HG02970 (cell line): ENCODE measurements at regions not wholly inside any gene's neighbourhood (a gene's known extent, or its start where the extent isn't known, plus 50 kb on each side); places are given as distances from the start of the nearest gene placed in this dataset.

Source experiments
- ATAC-seq: cut with Tn5 transposase; IDR thresholded peaks from one replicate; pipeline ENCODE4 v1.9.1; 2021; ENCODE audit warnings: mild to moderate bottlenecking, moderate library complexity, moderate number of reproducible peaks; ENCODE audit not compliant: unreplicated experiment, low FRiP score

- ATAC-seq: no peak
Observed at GRCh38 chr6:127032971-127033370, 85.5 kb upstream of the RSPO3 start.

- ATAC-seq: no peak
Observed at GRCh38 chr6:127051571-127052260, 66.8 kb upstream of the RSPO3 start.

DNA sequence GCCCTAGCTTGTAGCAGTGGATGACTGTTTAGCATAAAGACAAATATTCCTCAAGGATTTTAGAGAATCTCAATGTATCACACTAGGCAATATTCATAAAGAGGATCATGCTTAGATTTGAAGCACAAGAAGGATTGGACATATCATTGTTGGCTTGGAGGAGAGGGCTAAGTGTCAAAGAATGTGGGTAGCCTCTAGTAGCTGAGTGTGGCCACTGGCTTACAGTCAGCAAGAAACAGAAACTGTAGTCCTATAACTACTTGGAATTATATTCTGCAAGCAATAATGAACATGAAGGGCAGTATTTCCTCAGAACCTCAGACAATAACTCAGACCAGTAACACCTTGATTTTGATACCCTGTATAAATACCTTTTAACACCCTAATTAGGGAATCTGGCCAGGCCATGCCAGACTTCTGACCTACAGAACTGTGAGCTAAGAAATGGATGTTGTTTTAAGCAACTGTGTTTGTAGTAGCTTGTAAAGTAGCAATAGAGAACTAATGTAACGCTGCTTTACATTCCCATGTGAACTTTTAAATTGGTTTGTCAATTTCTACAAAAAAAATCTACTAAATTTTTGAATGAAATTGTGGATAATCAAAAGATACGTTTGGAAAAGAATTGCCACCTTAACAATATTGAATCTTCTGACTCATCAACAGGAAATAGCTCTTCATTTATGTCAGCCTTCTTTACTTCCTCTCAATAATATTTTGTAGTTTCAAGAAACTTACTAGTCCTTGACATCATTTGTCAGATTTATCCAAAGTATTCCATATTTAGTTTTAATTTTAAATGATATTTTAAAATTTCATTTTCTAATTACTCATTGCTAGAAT lies 65.2 kb upstream of the RSPO3 start:
- no peak for ATAC-seq

DNA sequence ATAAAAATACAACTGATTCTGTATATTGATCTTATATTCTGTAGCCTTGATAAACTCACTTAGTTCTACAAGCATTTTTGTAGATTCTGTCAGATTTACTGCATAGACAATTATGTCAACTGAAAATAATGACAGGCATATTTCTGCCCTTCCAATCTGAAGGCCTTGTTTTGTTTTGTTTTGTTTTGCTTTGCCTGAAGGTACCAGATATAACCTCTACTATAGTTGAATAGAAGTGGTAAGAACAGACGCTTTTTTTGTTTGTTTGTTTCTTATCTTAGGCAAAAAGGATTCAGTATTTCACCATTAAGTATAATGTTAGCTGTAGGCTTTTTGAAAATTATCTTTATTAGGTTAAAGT lies 64.6 kb upstream of the RSPO3 start:
- no peak for ATAC-seq

DNA sequence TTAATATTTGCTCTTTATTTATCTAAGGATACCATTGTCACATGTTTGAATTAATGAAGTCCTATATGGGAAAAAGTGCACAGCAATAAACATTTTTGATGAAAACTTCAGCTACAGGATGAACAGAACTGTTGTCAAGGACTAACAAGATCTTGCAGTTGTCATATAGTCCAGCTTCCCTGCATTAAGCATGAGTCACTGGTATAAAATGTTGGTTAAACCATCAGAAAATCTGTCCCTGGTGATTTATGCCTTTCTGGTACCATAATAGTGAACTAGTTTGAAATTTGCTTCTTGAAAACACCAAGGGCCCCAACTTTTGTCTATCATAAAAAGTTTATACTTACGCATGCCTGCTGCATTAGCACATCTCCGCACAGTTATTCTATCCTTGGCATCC lies 60.4 kb upstream of the RSPO3 start:
- ATAC-seq: no peak

DNA sequence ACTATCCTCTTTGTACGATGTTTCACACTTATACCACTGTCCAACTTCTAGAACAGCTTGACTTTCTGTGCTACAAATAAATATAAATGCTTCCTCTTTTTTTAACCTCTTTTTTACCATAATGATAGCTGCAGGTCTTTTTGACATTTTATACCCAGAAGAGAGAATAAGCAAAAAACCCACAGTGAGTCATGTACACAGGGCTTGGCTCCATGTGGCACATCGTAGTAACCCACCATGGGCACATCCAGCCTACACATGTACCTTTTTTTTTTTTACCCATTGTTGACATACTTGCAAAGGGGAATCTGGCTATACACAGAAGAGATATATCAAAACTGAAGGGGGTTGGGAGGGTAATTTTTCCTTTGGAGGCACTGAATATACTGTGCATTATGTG lies 59.5 kb upstream of the RSPO3 start:
- ATAC-seq: no peak
